ENCODE measurements at regions not wholly inside any gene's neighbourhood (a gene's known extent, or its start where the extent isn't known, plus 50 kb on each side); places are given as distances from the start of the nearest gene placed in this dataset.
"Not testable (repeated sequence)": the region's sequence is repeated elsewhere in the genome, so short reads cannot be mapped to it uniquely, and the experiment has no call there.

GRCh38 chr6:11848852-11849731, 70.5 kb upstream of the ADTRP start:
- Histone ChIP-seq H3K4ac (ENCODE audit: low read length) (no peak overlapping the region), H3K14ac (ENCODE audit: low read length) (no peak overlapping the region), H3K4me2 (ENCODE audit: insufficient read depth, low read length, poor library complexity, severe bottlenecking) (no peak overlapping the region), H4K91ac (ENCODE audit: low read depth, low read length, poor library complexity) (no peak overlapping the region), H2BK12ac (ENCODE audit: low read length) (no peak overlapping the region), H3K9ac (ENCODE audit: low read depth, low read length, poor library complexity) (no peak overlapping the region), H3K27me3 (ENCODE audit: control insufficient read depth in 3 of 3, insufficient read depth in 3 of 3, low read depth in 1 of 3, low read length in 3 of 3) (no peaks in the 10 kb centered on the region), H2BK5ac (ENCODE audit: low read length) (no peak overlapping the region), H3K23ac (ENCODE audit: low read depth, low read length, poor library complexity) (no peak overlapping the region), H2AK5ac (ENCODE audit: low read depth, low read length) (no peak overlapping the region), H2BK15ac (ENCODE audit: low read length) (no peak overlapping the region), H3K9me3 (replicated peaks in 1 of 2; ENCODE audit: control insufficient read depth in 2 of 2, insufficient read depth in 1 of 2, low read depth in 1 of 2, low read length in 2 of 2) (peaks cover 0 to 3% of the 10 kb centered on the region in 2 donors), H3K4me3 (ENCODE audit: low read length in 2 of 2) (no peak overlapping the region), H3K27ac (replicated peaks; ENCODE audit: low read length) (no peak overlapping the region), H3K18ac (ENCODE audit: low read length) (no peak overlapping the region), H3K79me1 (ENCODE audit: low read depth, low read length) (no peaks in the 10 kb centered on the region), H3K4me1 (ENCODE audit: control insufficient read depth in 2 of 2, insufficient read depth in 1 of 2, low read depth in 1 of 2, low read length in 2 of 2) (peaks cover 0 to 3% of the 10 kb centered on the region in 2 donors), H2BK120ac (ENCODE audit: low read depth, low read length) (no peak overlapping the region), H4K8ac (ENCODE audit: low read depth, low read length) (no peak overlapping the region), H3K36me3 (replicated peaks in 1 of 2; ENCODE audit: control insufficient read depth in 2 of 2, insufficient read depth in 2 of 2, low read length in 2 of 2) (no peaks in the 10 kb centered on the region), H2AFZ (ENCODE audit: low read length) (no peak overlapping the region)
- WGBS, 2 donors (ENCODE audit: extremely low coverage in 2 of 2, insufficient read length in 2 of 2, insufficient replicate concordance in 1 of 2) = no CpG with 5 or more reads among the region's 2 CpGs
- no peak for DNase-seq (ENCODE audit: low spot score)

- H3K27ac ChIP-seq (replicated peaks; ENCODE audit: low read length) = no peak overlapping the region
- H2BK15ac ChIP-seq (ENCODE audit: low read length) = no peak overlapping the region
- H2AK5ac ChIP-seq (ENCODE audit: low read depth, low read length) = no peak overlapping the region
- no CpG with 5 or more reads among the region's 1 CpG for WGBS, 2 donors (ENCODE audit: extremely low coverage in 2 of 2, insufficient read length in 2 of 2, insufficient replicate concordance in 1 of 2)
- no peak overlapping the region for H2AFZ ChIP-seq (ENCODE audit: low read length)
- H3K36me3 ChIP-seq (replicated peaks in 1 of 2; ENCODE audit: control insufficient read depth in 2 of 2, insufficient read depth in 2 of 2, low read length in 2 of 2) = no peaks in the 10 kb centered on the region
- H3K23ac ChIP-seq (ENCODE audit: low read depth, low read length, poor library complexity) = no peak overlapping the region
- no peak overlapping the region for H2BK120ac ChIP-seq (ENCODE audit: low read depth, low read length)
- H2BK12ac ChIP-seq (ENCODE audit: low read length) = no peak overlapping the region
- H3K9ac ChIP-seq (ENCODE audit: low read depth, low read length, poor library complexity) = no peak overlapping the region
- no peak overlapping the region for H2BK5ac ChIP-seq (ENCODE audit: low read length)
- H4K8ac ChIP-seq (ENCODE audit: low read depth, low read length) = no peak overlapping the region
- H3K4me2 ChIP-seq (ENCODE audit: insufficient read depth, low read length, poor library complexity, severe bottlenecking) = no peak overlapping the region
- no peak overlapping the region for H3K18ac ChIP-seq (ENCODE audit: low read length)
- no peak overlapping the region for H3K4ac ChIP-seq (ENCODE audit: low read length)
- no peaks in the 10 kb centered on the region for H3K79me1 ChIP-seq (ENCODE audit: low read depth, low read length)
- H3K4me1 ChIP-seq (ENCODE audit: control insufficient read depth in 2 of 2, insufficient read depth in 1 of 2, low read depth in 1 of 2, low read length in 2 of 2) = peaks cover 0 to 3% of the 10 kb centered on the region in 2 donors
- H3K27me3 ChIP-seq (ENCODE audit: control insufficient read depth in 3 of 3, insufficient read depth in 3 of 3, low read depth in 1 of 3, low read length in 3 of 3) = no peaks in the 10 kb centered on the region
- H3K4me3 ChIP-seq (ENCODE audit: low read length in 2 of 2) = no peak overlapping the region
- H3K9me3 ChIP-seq (replicated peaks in 1 of 2; ENCODE audit: control insufficient read depth in 2 of 2, insufficient read depth in 1 of 2, low read depth in 1 of 2, low read length in 2 of 2) = peaks cover 0 to 3% of the 10 kb centered on the region in 2 donors
- H4K91ac ChIP-seq (ENCODE audit: low read depth, low read length, poor library complexity) = no peak overlapping the region
- no peak overlapping the region for H3K14ac ChIP-seq (ENCODE audit: low read length)
- no peak for DNase-seq (ENCODE audit: low spot score)
Measured at GRCh38 chr6:11848346-11848651, 69.7 kb upstream of the ADTRP start.

DNA sequence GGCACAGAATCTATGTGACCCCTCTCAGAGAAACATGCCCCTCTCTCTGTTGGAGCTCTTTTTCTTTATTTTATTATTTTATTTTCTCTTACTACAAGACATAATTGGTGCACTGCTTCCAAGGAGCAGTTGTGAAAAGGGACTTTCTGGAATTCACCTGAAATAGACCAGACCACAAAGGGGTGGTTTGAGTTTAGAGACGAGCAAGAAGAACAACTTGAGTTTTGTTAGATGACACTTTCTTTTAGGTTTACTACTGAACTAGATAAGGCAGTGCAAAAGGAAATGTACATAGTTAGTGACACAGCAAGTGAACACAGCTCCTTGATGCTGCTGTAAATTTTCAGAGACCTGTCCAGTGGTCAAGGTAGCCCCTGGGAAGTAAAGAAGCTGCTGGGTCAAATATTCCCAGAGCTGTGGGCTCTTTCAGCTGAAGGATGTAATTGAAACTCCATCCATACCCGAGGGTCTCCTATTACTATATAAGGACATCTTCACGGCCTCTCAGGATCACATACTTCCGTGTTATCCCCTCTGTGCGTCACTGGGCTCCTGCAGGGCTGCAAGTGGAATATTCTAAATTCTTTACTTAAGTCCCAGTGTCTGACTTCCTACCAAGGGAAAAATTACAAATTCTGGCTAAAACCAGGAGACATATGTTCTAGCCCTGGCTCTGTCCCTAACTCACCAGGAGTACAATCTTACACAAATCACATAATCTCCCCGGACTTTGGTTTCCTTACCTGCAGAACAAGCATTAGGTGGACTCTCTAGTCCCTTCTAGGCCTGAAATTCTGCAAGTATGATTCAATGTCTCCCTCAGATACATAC, 69.1 kb upstream of the ADTRP start:
- H3K9ac ChIP-seq (ENCODE audit: low read depth, low read length, poor library complexity) = no peak overlapping the region
- no peak overlapping the region for H4K91ac ChIP-seq (ENCODE audit: low read depth, low read length, poor library complexity)
- no peak overlapping the region for H3K4ac ChIP-seq (ENCODE audit: low read length)
- H3K4me3 ChIP-seq (ENCODE audit: low read length in 2 of 2) = no peak overlapping the region
- no peak overlapping the region for H3K23ac ChIP-seq (ENCODE audit: low read depth, low read length, poor library complexity)
- WGBS, 2 donors (ENCODE audit: extremely low coverage in 2 of 2, insufficient read length in 2 of 2, insufficient replicate concordance in 1 of 2) = no CpG with 5 or more reads among the region's 6 CpGs
- no peak for DNase-seq (ENCODE audit: low spot score)
- H2BK15ac ChIP-seq (ENCODE audit: low read length) = no peak overlapping the region
- no peak overlapping the region for H3K27ac ChIP-seq (replicated peaks; ENCODE audit: low read length)
- H3K4me1 ChIP-seq (ENCODE audit: control insufficient read depth in 2 of 2, insufficient read depth in 1 of 2, low read depth in 1 of 2, low read length in 2 of 2) = peaks cover 0 to 3% of the 10 kb centered on the region in 2 donors
- no peak overlapping the region for H2BK120ac ChIP-seq (ENCODE audit: low read depth, low read length)
- no peak overlapping the region for H2AK5ac ChIP-seq (ENCODE audit: low read depth, low read length)
- H3K14ac ChIP-seq (ENCODE audit: low read length) = no peak overlapping the region
- peaks cover 0 to 3% of the 10 kb centered on the region in 2 donors for H3K9me3 ChIP-seq (replicated peaks in 1 of 2; ENCODE audit: control insufficient read depth in 2 of 2, insufficient read depth in 1 of 2, low read depth in 1 of 2, low read length in 2 of 2)
- no peak overlapping the region for H2AFZ ChIP-seq (ENCODE audit: low read length)
- no peak overlapping the region for H2BK12ac ChIP-seq (ENCODE audit: low read length)
- no peaks in the 10 kb centered on the region for H3K79me1 ChIP-seq (ENCODE audit: low read depth, low read length)
- H3K36me3 ChIP-seq (replicated peaks in 1 of 2; ENCODE audit: control insufficient read depth in 2 of 2, insufficient read depth in 2 of 2, low read length in 2 of 2) = no peaks in the 10 kb centered on the region
- no peaks in the 10 kb centered on the region for H3K27me3 ChIP-seq (ENCODE audit: control insufficient read depth in 3 of 3, insufficient read depth in 3 of 3, low read depth in 1 of 3, low read length in 3 of 3)
- no peak overlapping the region for H2BK5ac ChIP-seq (ENCODE audit: low read length)
- no peak overlapping the region for H3K4me2 ChIP-seq (ENCODE audit: insufficient read depth, low read length, poor library complexity, severe bottlenecking)
- no peak overlapping the region for H3K18ac ChIP-seq (ENCODE audit: low read length)
- H4K8ac ChIP-seq (ENCODE audit: low read depth, low read length) = no peak overlapping the region

DNA sequence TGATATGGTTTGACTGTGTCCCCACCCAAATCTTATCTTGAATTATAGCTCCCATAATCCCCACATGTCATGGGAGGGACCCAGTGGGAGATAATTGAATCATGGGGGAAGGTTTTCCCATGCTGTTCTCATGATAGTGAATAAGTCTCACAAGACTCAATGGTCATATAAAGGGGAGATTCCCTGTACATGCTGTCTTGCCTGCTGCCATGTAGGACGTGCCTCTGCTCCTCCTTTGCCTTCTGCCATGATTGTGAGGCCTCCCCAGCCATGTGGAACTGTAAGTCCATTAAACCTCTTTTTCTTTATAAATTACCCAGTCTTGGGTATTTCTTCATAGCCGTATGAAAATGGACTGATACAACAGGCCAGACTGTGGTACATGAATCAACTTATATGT, 68.5 kb upstream of the ADTRP start:
- not testable (repeated sequence) for H3K27me3 ChIP-seq (ENCODE audit: control insufficient read depth in 3 of 3, insufficient read depth in 3 of 3, low read depth in 1 of 3, low read length in 3 of 3); H4K91ac ChIP-seq (ENCODE audit: low read depth, low read length, poor library complexity); H3K4me3 ChIP-seq (ENCODE audit: low read length in 2 of 2); H2BK5ac ChIP-seq (ENCODE audit: low read length); H4K8ac ChIP-seq (ENCODE audit: low read depth, low read length); H3K14ac ChIP-seq (ENCODE audit: low read length); H3K27ac ChIP-seq (replicated peaks; ENCODE audit: low read length); H3K18ac ChIP-seq (ENCODE audit: low read length); H3K79me1 ChIP-seq (ENCODE audit: low read depth, low read length); H3K4ac ChIP-seq (ENCODE audit: low read length); H2BK120ac ChIP-seq (ENCODE audit: low read depth, low read length); H2AFZ ChIP-seq (ENCODE audit: low read length); H2BK15ac ChIP-seq (ENCODE audit: low read length); H2BK12ac ChIP-seq (ENCODE audit: low read length); H3K4me1 ChIP-seq (ENCODE audit: control insufficient read depth in 2 of 2, insufficient read depth in 1 of 2, low read depth in 1 of 2, low read length in 2 of 2); H3K9ac ChIP-seq (ENCODE audit: low read depth, low read length, poor library complexity); H3K9me3 ChIP-seq (replicated peaks in 1 of 2; ENCODE audit: control insufficient read depth in 2 of 2, insufficient read depth in 1 of 2, low read depth in 1 of 2, low read length in 2 of 2); DNase-seq (ENCODE audit: low spot score); H3K4me2 ChIP-seq (ENCODE audit: insufficient read depth, low read length, poor library complexity, severe bottlenecking); H3K23ac ChIP-seq (ENCODE audit: low read depth, low read length, poor library complexity); H3K36me3 ChIP-seq (replicated peaks in 1 of 2; ENCODE audit: control insufficient read depth in 2 of 2, insufficient read depth in 2 of 2, low read length in 2 of 2); H2AK5ac ChIP-seq (ENCODE audit: low read depth, low read length)
- no CpG with 5 or more reads among the region's 2 CpGs for WGBS, 2 donors (ENCODE audit: extremely low coverage in 2 of 2, insufficient read length in 2 of 2, insufficient replicate concordance in 1 of 2)
